Activated CD8-positive, alpha-beta memory T cell treated with anti-CD3 and anti-CD28 coated beads, Interleukin-2, amount 50 U/mL, for 24 hours (primary cell): ENCODE measurements at regions not wholly inside any gene's neighbourhood (a gene's known extent, or its start where the extent isn't known, plus 50 kb on each side); places are given as distances from the start of the nearest gene placed in this dataset.
"Not testable (repeated sequence)": the region's sequence is repeated elsewhere in the genome, so short reads cannot be mapped to it uniquely, and the experiment has no call there.

ENCODE experiments used
- DNase-seq: peaks from one replicate; pipeline ENCODE4 v3.0.0-alpha.2; 2020; ENCODE audit errors: extremely low read depth

GRCh38 chr1:199612976-199613774, 414.3 kb upstream of the NR5A2 start:
- no peak for DNase-seq

- DNase-seq = no peak
These were observed 410.6 kb upstream of the NR5A2 start for GRCh38 chr1:199616947-199617346.

DNA sequence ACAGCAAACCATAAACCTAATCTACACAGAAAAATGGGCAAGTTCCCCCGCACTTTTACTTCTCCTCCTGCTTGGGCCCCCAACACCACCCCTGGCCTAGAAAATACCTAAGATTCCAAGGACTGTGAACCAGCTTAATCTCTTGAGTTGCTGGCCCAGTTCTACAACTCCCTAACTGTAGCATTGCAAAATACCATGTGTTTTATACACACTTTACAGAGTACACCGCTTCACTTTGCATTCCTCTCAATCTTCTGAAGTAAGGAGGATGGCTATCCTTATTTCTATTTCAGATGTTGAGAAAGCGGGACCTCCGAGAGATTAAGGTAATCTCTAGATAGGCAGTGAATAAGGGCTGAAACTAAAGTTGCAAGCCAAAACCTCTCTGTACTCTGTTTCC, 408.3 kb upstream of the NR5A2 start:
- no peak for DNase-seq

DNA sequence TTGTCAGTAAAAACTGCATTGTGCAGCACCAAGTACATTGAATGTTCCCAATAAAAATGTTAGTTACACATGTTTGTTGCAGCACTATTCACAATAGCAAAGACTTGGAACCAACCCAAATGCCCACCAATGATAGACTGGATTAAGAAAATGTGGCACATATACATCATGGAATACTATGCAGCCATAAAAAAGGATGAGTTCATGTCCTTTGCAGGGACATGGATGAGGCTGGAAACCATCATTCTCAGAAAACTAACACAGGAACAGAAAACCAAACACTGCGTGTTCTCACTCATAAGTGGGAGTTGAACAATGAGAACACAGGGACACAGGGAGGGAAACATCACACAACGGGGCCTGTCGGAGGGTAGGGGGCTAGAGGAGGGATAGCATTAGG, 401.3 kb upstream of the NR5A2 start:
- not testable (repeated sequence) for DNase-seq

DNA sequence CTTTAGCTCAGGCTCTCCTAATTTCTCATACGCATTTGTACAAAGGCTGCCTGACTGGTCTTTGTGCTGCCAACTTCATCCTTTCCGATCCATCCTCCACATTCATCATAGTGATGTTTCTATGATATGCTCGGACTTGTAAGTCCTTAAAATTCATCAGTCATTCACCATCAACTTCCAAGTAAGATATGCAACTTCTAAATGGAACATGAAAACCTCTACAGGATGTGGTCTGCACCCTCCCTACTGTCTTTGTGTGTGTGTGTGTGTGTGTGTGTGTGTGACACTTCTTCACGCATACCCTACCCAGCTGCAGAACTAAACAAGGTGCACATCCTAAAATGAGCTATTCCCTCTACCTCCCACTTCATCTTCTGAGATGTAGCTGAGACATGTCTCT, 397.9 kb upstream of the NR5A2 start:
- no peak for DNase-seq

GRCh38 chr1:199639453-199639852, 388.1 kb upstream of the NR5A2 start:
- DNase-seq = no peak

- DNase-seq = no peak
These were observed 386.0 kb upstream of the NR5A2 start for GRCh38 chr1:199641531-199641930.

DNA sequence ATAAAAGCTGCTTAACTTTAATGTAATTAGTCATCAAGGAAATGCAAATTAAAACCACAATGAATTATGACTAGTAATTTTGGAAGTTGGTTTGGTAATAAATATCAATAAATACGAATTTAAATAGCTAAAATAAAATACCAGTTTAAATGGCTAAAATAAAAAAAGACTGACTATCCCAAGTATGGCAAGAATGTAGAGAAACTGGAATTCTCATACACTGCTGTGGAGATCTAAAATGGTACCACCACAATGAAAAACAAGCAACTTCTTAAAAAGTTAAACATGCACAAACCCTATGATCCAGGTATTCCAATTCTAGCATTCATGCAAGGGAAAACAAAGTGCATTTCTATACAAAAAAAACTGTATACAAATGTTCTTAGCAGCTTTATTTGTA, 382.6 kb upstream of the NR5A2 start:
- DNase-seq = no peak

GRCh38 chr1:199646761-199647160, 380.7 kb upstream of the NR5A2 start:
- DNase-seq = no peak

GRCh38 chr1:199657449-199657848, 370.1 kb upstream of the NR5A2 start:
- DNase-seq = no peak

GRCh38 chr1:199660071-199660470, 367.4 kb upstream of the NR5A2 start:
- DNase-seq = no peak

DNA sequence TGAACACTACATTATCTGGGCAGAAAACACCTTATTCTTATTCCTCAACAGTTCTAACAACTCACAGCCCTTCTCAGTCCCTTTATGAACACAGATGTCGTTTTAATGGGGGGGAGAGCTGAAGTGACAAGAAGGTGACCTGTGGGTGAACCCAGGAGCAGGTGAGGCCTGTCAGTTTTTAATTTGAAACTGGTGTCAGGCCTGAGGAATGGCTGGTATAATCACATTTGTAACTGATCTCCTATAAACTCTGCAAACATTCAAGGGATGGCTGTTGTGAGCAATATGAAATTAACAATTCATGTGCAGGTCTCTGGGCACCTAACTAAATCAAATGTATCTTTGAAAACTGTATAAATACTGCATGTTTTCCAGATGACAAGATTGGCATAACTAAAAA, 362.1 kb upstream of the NR5A2 start:
- no peak for DNase-seq

- DNase-seq = no peak
These were observed 360.4 kb upstream of the NR5A2 start for GRCh38 chr1:199667089-199667488.

GRCh38 chr1:199669916-199670315, 357.6 kb upstream of the NR5A2 start:
- DNase-seq = no peak

- DNase-seq = no peak
These were observed 355.8 kb upstream of the NR5A2 start for GRCh38 chr1:199671684-199672083.

- no peak for DNase-seq
These were observed 351.6 kb upstream of the NR5A2 start for GRCh38 chr1:199675937-199676336.

- DNase-seq = no peak
These were observed 348.7 kb upstream of the NR5A2 start for GRCh38 chr1:199678771-199679170.

DNA sequence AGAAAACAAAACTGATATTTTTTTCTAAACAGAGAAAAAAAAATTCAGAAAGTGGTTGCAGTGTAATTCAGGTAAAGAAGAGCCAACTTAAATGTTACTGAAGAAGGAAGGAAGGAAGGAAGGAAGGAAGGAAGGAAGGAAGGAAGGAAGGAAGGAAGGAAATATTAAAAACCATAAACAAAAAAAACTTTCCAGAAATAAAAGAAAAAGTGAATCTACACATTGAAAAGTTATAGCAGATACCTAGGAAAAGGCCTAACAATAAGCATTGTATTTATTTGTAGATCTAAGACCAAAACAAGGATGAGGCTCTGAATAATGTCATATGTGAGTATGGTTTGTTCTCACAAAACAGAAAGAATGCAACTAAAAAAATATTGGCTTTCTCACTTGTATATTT, 345.4 kb upstream of the NR5A2 start:
- no peak for DNase-seq

GRCh38 chr1:199684686-199685273, 342.7 kb upstream of the NR5A2 start:
- DNase-seq = no peak

GRCh38 chr1:199685369-199685768, 342.1 kb upstream of the NR5A2 start:
- DNase-seq = no peak

DNA sequence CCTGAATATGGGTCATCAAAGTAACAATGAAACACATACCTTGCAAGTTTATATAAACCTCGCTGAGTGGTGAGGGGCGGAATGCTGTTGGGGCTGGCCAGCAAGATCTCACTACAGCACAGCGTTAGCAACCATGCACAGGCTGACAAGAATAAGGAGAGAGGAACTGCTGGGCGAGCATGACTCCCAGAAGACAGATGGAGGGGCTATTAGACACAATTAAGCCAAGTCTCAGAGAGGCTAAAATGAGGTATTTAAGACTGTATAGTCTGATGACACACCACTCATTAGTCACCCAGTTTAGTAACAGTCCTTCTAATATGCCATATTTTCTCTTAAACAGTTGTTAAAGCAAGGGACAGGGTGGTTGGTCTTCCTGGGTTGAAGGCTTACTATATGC, 340.2 kb upstream of the NR5A2 start:
- no peak for DNase-seq

GRCh38 chr1:199688133-199688676, 339.3 kb upstream of the NR5A2 start:
- DNase-seq = no peak

- no peak for DNase-seq
These were observed 338.7 kb upstream of the NR5A2 start for GRCh38 chr1:199688774-199689173.
